MCF 10A (cell line): ENCODE measurements at regions not wholly inside any gene's neighbourhood (a gene's known extent, or its start where the extent isn't known, plus 50 kb on each side); places are given as distances from the start of the nearest gene placed in this dataset.

Experiments
- BruUV-seq: library from RNA; stranded (reverse); fragments of 400-500 nt; replicated peaks from 2 replicates; lab custom pipeline; 2021; lab: Mats Ljungman, UMichigan
- CTCF ChIA-PET: fragments of 300-600 bp; sonication (Branson Sonifier 250); formaldehyde crosslinking; extraction: SDS; loops from one replicate; lab custom pipeline; 2021; ENCODE audit warnings: antibody characterized with exemption, inconsistent platforms; lab: Yijun Ruan, JAX
- POLR2A ChIA-PET: fragments of 300-600, 350-650 bp; sonication (Branson Sonifier 250); formaldehyde crosslinking; extraction: SDS; loops from one replicate; lab custom pipeline; 2020; ENCODE audit warnings: antibody characterized with exemption, inconsistent platforms; lab: Yijun Ruan, JAX
- DNase-seq: peaks from one replicate; pipeline ENCODE4 v3.0.0-alpha.2; 2018; ENCODE audit not compliant: unreplicated experiment
- H3K27ac Mint-ChIP-seq: one replicate; pipeline ENCODE4 v1.8.0; 2022; ENCODE audit warnings: mild to moderate bottlenecking, low read depth, mixed read lengths; ENCODE audit not compliant: unreplicated experiment
- H3K27me3 Mint-ChIP-seq: one replicate; pipeline ENCODE4 v1.8.0; 2022; ENCODE audit warnings: mixed read lengths; ENCODE audit not compliant: insufficient read depth, unreplicated experiment
- H3K36me3 Mint-ChIP-seq: one replicate; pipeline ENCODE4 v1.8.0; 2022; ENCODE audit warnings: mild to moderate bottlenecking, moderate library complexity, mixed read lengths; ENCODE audit not compliant: insufficient read depth, unreplicated experiment
- H3K4me1 Mint-ChIP-seq: one replicate; pipeline ENCODE4 v1.8.0; 2022; ENCODE audit warnings: mixed read lengths; ENCODE audit not compliant: insufficient read depth, unreplicated experiment
- H3K4me3 Mint-ChIP-seq: one replicate; pipeline ENCODE4 v1.8.0; 2022; ENCODE audit warnings: mild to moderate bottlenecking, moderate library complexity, mixed read lengths; ENCODE audit not compliant: unreplicated experiment
- H3K9me3 Mint-ChIP-seq: one replicate; pipeline ENCODE4 v1.8.0; 2022; ENCODE audit warnings: mixed read lengths; ENCODE audit not compliant: unreplicated experiment
- CTCF ChIP-seq: fragments of 200-600 bp; IDR thresholded peaks from one replicate; pipeline ENCODE4 v1.8.0; 2022; ENCODE audit warnings: antibody characterized with exemption, mild to moderate bottlenecking; ENCODE audit not compliant: unreplicated experiment
- intact Hi-C: fragments of 100-400 bp; cut with micrococcal nuclease; formaldehyde crosslinking; loops from 2 replicates; pipeline ENCODE4 v1.14.1; 2022

- ChIA-PET CTCF (no interaction called here), POLR2A (interaction anchor here (0.6 kb wide), 1 partner anchor 286 kb away, joined by 4 read pairs; no protein-coding TSS in a partner anchor)
- Mint-ChIP-seq H3K27ac (no peak overlapping the region), H3K27me3 (no peaks in the 10 kb centered on the region), H3K4me3 (no peak overlapping the region), H3K36me3 (no peaks in the 10 kb centered on the region), H3K9me3 (no peaks in the 10 kb centered on the region), H3K4me1 (peaks cover 12% of the 10 kb centered on the region)
- no peak for DNase-seq
- intact Hi-C loops: no loop called here
- BruUV-seq: no TSS peak
- no peak for TF ChIP-seq CTCF
Measured at GRCh38 chr3:13220991-13221390, 147.8 kb upstream of the IQSEC1 start.

GRCh38 chr3:13219902-13220296 lies 146.7 kb upstream of the IQSEC1 start:
- BruUV-seq: no TSS peak
- ChIA-PET POLR2A (interaction anchor here (0.6 kb wide), 1 partner anchor 228 kb away, joined by 3 read pairs; no protein-coding TSS in a partner anchor), CTCF (no interaction called here)
- no peak overlapping the region for H3K27ac Mint-ChIP-seq
- peaks cover 12% of the 10 kb centered on the region for H3K4me1 Mint-ChIP-seq
- H3K9me3 Mint-ChIP-seq: no peaks in the 10 kb centered on the region
- no peaks in the 10 kb centered on the region for H3K36me3 Mint-ChIP-seq
- H3K27me3 Mint-ChIP-seq: no peaks in the 10 kb centered on the region
- intact Hi-C loops: loop anchor here (5.0 to 10.0 kb wide), 3 partner anchors 128 to 425 kb away; no protein-coding TSS in a partner anchor
- no peak overlapping the region for H3K4me3 Mint-ChIP-seq
- no peak for DNase-seq
- no peak for TF ChIP-seq CTCF

GRCh38 chr3:13219077-13219901 lies 146.1 kb upstream of the IQSEC1 start:
- no peak overlapping the region for H3K4me3 Mint-ChIP-seq
- ChIA-PET POLR2A (interaction anchor here (0.6 kb wide), 1 partner anchor 227 kb away, joined by 3 read pairs; no protein-coding TSS in a partner anchor), CTCF (interaction anchor here (0.9 kb wide), 1 partner anchor 12 kb away, joined by 3 read pairs; no protein-coding TSS in a partner anchor)
- H3K36me3 Mint-ChIP-seq: no peaks in the 10 kb centered on the region
- no TSS peak for BruUV-seq
- TF ChIP-seq CTCF: no peak
- no peaks in the 10 kb centered on the region for H3K9me3 Mint-ChIP-seq
- H3K27me3 Mint-ChIP-seq: no peaks in the 10 kb centered on the region
- peaks cover 12% of the 10 kb centered on the region for H3K4me1 Mint-ChIP-seq
- intact Hi-C loops: loop anchor here (5.0 to 10.0 kb wide), 3 partner anchors 127 to 426 kb away; no protein-coding TSS in a partner anchor
- no peak overlapping the region for H3K27ac Mint-ChIP-seq
- DNase-seq: no peak

GRCh38 chr3:13218541-13218908 lies 145.3 kb upstream of the IQSEC1 start:
- intact Hi-C loops: loop anchor here (5.0 to 10.0 kb wide), 3 partner anchors 126 to 426 kb away; no protein-coding TSS in a partner anchor
- Mint-ChIP-seq H3K27me3 (no peaks in the 10 kb centered on the region), H3K9me3 (no peaks in the 10 kb centered on the region), H3K27ac (no peak overlapping the region), H3K4me3 (no peak overlapping the region), H3K4me1 (peaks cover 12% of the 10 kb centered on the region), H3K36me3 (no peaks in the 10 kb centered on the region)
- no peak for DNase-seq
- BruUV-seq: no TSS peak
- CTCF ChIA-PET: interaction anchor here (0.9 kb wide), 1 partner anchor 13 kb away, joined by 3 read pairs; no protein-coding TSS in a partner anchor
- POLR2A ChIA-PET: no interaction called here
- TF ChIP-seq CTCF: no peak
